ENCODE measurements at regions not wholly inside any gene's neighbourhood (a gene's known extent, or its start where the extent isn't known, plus 50 kb on each side); places are given as distances from the start of the nearest gene placed in this dataset.

- TF ChIP-seq CTCF (IDR thresholded peaks at IDR 0.05) (no peak), POLR2A (IDR thresholded peaks at IDR 0.05) (no peak), EP300 (IDR thresholded peaks at IDR 0.05) (no peak)
- intact Hi-C loops (cut with DNase I) = no loop called here
- WGBS, 3 donors = 86 to 92% (median 90%) methylated on average over 10 of the region's 10 CpGs
- Histone ChIP-seq H3K36me3 (no peaks in the 10 kb centered on the region), H3K9me3 (no peaks in the 10 kb centered on the region), H3K27me3 (no peaks in the 10 kb centered on the region), H3K27ac (no peak overlapping the region), H3K4me3 (no peak overlapping the region), H3K4me1 (ENCODE audit: insufficient read depth) (peaks cover 13% of the 10 kb centered on the region)
- DNase-seq = no peak
These were observed 117.4 kb upstream of the COPS8 start for GRCh38 chr2:236968101-236968879.

GRCh38 chr2:236968880-236969534 lies 116.7 kb upstream of the COPS8 start:
- Histone ChIP-seq H3K9me3 (no peaks in the 10 kb centered on the region), H3K4me3 (no peak overlapping the region), H3K27ac (no peak overlapping the region), H3K4me1 (ENCODE audit: insufficient read depth) (peaks cover 12% of the 10 kb centered on the region), H3K36me3 (no peaks in the 10 kb centered on the region), H3K27me3 (no peaks in the 10 kb centered on the region)
- no peak for DNase-seq
- no peak for TF ChIP-seq POLR2A (IDR thresholded peaks at IDR 0.05)
- 76 to 88% (median 83%) methylated on average over 10 of the region's 10 CpGs for WGBS, 3 donors
- intact Hi-C loops (cut with DNase I) = no loop called here

GRCh38 chr2:236969767-236970655 lies 115.7 kb upstream of the COPS8 start:
- no peaks in the 10 kb centered on the region for H3K9me3 ChIP-seq
- WGBS, 3 donors = 66 to 76% (median 67%) methylated on average over 17 of the region's 17 CpGs
- no peak for DNase-seq
- H3K27me3 ChIP-seq = no peaks in the 10 kb centered on the region
- no peaks in the 10 kb centered on the region for H3K36me3 ChIP-seq
- peaks cover 8% of the 10 kb centered on the region for H3K4me1 ChIP-seq (ENCODE audit: insufficient read depth)
- H3K4me3 ChIP-seq = no peak overlapping the region
- TF ChIP-seq CTCF (IDR thresholded peaks at IDR 0.05) = no peak
- no peak for TF ChIP-seq POLR2A (IDR thresholded peaks at IDR 0.05)
- no peak for TF ChIP-seq EP300 (IDR thresholded peaks at IDR 0.05)
- intact Hi-C loops (cut with DNase I) = no loop called here
- no peak overlapping the region for H3K27ac ChIP-seq

GRCh38 chr2:236970656-236971010 lies 115.1 kb upstream of the COPS8 start:
- H3K4me1 ChIP-seq (ENCODE audit: insufficient read depth) = peaks cover 4% of the 10 kb centered on the region
- H3K9me3 ChIP-seq = no peaks in the 10 kb centered on the region
- H3K36me3 ChIP-seq = no peaks in the 10 kb centered on the region
- H3K27ac ChIP-seq = no peak overlapping the region
- no peak overlapping the region for H3K4me3 ChIP-seq
- TF ChIP-seq EP300 (IDR thresholded peaks at IDR 0.05) = no peak
- no peak for TF ChIP-seq CTCF (IDR thresholded peaks at IDR 0.05)
- no peak for TF ChIP-seq POLR2A (IDR thresholded peaks at IDR 0.05)
- H3K27me3 ChIP-seq = no peaks in the 10 kb centered on the region
- no peak for DNase-seq
- intact Hi-C loops (cut with DNase I) = no loop called here
- 88 to 93% (median 91%) methylated on average over 3 of the region's 3 CpGs for WGBS, 3 donors

Data from ovary (tissue), 7 donors.